SU-DHL-6 (cell line): ENCODE measurements at regions not wholly inside any gene's neighbourhood (a gene's known extent, or its start where the extent isn't known, plus 50 kb on each side); places are given as distances from the start of the nearest gene placed in this dataset.

Source experiments
- H2AFZ ChIP-seq: fragments of 200-600 bp; sonication (generic); 2 replicates; pipeline ENCODE4 v1.6.1; 2014; ENCODE audit warnings: low read depth, mild to moderate bottlenecking, moderate library complexity, mixed read lengths, antibody characterized with exemption, low read length; ENCODE audit not compliant: severe bottlenecking
- H3F3A ChIP-seq: fragments of 200-600 bp; shearing (Covaris generic); 2 replicates; pipeline ENCODE4 v1.6.0; 2016; ENCODE audit warnings: antibody characterized with exemption, mild to moderate bottlenecking; ENCODE audit not compliant: insufficient read depth
- H3K27ac ChIP-seq: fragments of 200-600 bp; sonication (generic); 2 replicates; pipeline ENCODE4 v1.5.1; 2016; ENCODE audit warnings: low read depth, mild to moderate bottlenecking, low read length, moderate library complexity, mixed read lengths
- H3K27me3 ChIP-seq: fragments of 200-600 bp; sonication (generic), shearing (Covaris generic); 2 replicates; pipeline ENCODE4 v1.6.0; 2014; ENCODE audit warnings: mild to moderate bottlenecking, low read length
- H3K36me3 ChIP-seq: fragments of 200-600 bp; sonication (generic); 2 replicates; pipeline ENCODE4 v1.6.1; 2014; ENCODE audit warnings: mild to moderate bottlenecking, low read length, mixed read lengths
- H3K4me2 ChIP-seq: fragments of 300-600, 200-600 bp; shearing (Covaris generic), sonication (generic); 2 replicates; pipeline ENCODE4 v1.6.0; 2014; ENCODE audit warnings: low read length, low read depth, mild to moderate bottlenecking; ENCODE audit not compliant: poor library complexity, severe bottlenecking
- H3K4me3 ChIP-seq: fragments of 200-600 bp; sonication (generic); 2 replicates; pipeline ENCODE4 v1.5.1; 2014; ENCODE audit warnings: antibody characterized with exemption, low read length, mild to moderate bottlenecking, mixed read lengths; ENCODE audit not compliant: insufficient read depth, poor library complexity, severe bottlenecking
- H3K79me2 ChIP-seq: fragments of 200-600 bp; sonication (generic); 2 replicates; pipeline ENCODE4 v1.6.1; 2014; ENCODE audit warnings: mild to moderate bottlenecking, low read length, moderate library complexity; ENCODE audit not compliant: insufficient read depth
- H3K9ac ChIP-seq: fragments of 200-600 bp; sonication (generic); 2 replicates; pipeline ENCODE4 v1.7.0; 2014; ENCODE audit warnings: mild to moderate bottlenecking, low read length
- H3K9me2 ChIP-seq: fragments of 200-600 bp; sonication (generic); replicated peaks from 2 replicates; pipeline ENCODE4 v1.6.1; 2014; ENCODE audit warnings: low read length; ENCODE audit not compliant: insufficient read depth
- H3K9me3 ChIP-seq: fragments of 200-600 bp; sonication (generic); 2 replicates; pipeline ENCODE4 v1.6.1; 2014; ENCODE audit warnings: low read length, mixed read lengths; ENCODE audit not compliant: insufficient read depth
- H4K20me1 ChIP-seq: fragments of 200-600 bp; sonication (generic); 2 replicates; pipeline ENCODE4 v1.6.1; 2014; ENCODE audit warnings: low read depth, mild to moderate bottlenecking, antibody characterized with exemption, low read length, moderate library complexity, mixed read lengths
- EZH2phosphoT487 ChIP-seq: fragments of 200-600 bp; sonication (generic), shearing (Covaris generic); conservative IDR thresholded peaks from 2 replicates; pipeline ENCODE4 v1.6.1; 2018; ENCODE audit warnings: mild to moderate bottlenecking, antibody characterized with exemption, low read length, moderate library complexity, mixed read lengths
- TF ChIP-seq, protein P1 (sequence below): fragments of 200-600 bp; sonication (generic); IDR thresholded peaks from one replicate; pipeline ENCODE4 v1.5.1; 2017; ENCODE audit warnings: antibody characterized with exemption, mild to moderate bottlenecking, low read length, moderate library complexity; ENCODE audit not compliant: insufficient read depth, poor library complexity, severe bottlenecking

GRCh38 chr4:188495169-188495568 is 355.9 kb downstream of the TRIML1 start:
- Histone ChIP-seq H3K9me3 (no peaks in the 10 kb centered on the region), H3K9ac (no peak overlapping the region), H3K27ac (no peak overlapping the region), H3K9me2 (no peaks in the 10 kb centered on the region), H2AFZ (no peak overlapping the region), H4K20me1 (no peaks in the 10 kb centered on the region), H3K4me2 (no peak overlapping the region), H3F3A (no peaks in the 10 kb centered on the region), H3K36me3 (no peaks in the 10 kb centered on the region), H3K27me3 (no peaks in the 10 kb centered on the region), H3K4me3 (no peak overlapping the region), H3K79me2 (no peaks in the 10 kb centered on the region)
- TF ChIP-seq EZH2phosphoT487: no peak
- TF ChIP-seq, protein P1, sequence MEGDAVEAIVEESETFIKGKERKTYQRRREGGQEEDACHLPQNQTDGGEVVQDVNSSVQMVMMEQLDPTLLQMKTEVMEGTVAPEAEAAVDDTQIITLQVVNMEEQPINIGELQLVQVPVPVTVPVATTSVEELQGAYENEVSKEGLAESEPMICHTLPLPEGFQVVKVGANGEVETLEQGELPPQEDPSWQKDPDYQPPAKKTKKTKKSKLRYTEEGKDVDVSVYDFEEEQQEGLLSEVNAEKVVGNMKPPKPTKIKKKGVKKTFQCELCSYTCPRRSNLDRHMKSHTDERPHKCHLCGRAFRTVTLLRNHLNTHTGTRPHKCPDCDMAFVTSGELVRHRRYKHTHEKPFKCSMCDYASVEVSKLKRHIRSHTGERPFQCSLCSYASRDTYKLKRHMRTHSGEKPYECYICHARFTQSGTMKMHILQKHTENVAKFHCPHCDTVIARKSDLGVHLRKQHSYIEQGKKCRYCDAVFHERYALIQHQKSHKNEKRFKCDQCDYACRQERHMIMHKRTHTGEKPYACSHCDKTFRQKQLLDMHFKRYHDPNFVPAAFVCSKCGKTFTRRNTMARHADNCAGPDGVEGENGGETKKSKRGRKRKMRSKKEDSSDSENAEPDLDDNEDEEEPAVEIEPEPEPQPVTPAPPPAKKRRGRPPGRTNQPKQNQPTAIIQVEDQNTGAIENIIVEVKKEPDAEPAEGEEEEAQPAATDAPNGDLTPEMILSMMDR: no peak

GRCh38 chr4:188511431-188511830 is 372.2 kb downstream of the TRIML1 start:
- H3K4me2 ChIP-seq: no peak overlapping the region
- no peak overlapping the region for H3K27ac ChIP-seq
- H4K20me1 ChIP-seq: no peaks in the 10 kb centered on the region
- H3K4me3 ChIP-seq: no peak overlapping the region
- no peaks in the 10 kb centered on the region for H3K9me3 ChIP-seq
- TF ChIP-seq EZH2phosphoT487: no peak
- TF ChIP-seq, protein P1: no peak
- H3K9ac ChIP-seq: no peak overlapping the region
- no peaks in the 10 kb centered on the region for H3F3A ChIP-seq
- H3K36me3 ChIP-seq: no peaks in the 10 kb centered on the region
- no peaks in the 10 kb centered on the region for H3K9me2 ChIP-seq
- H3K27me3 ChIP-seq: no peaks in the 10 kb centered on the region
- no peaks in the 10 kb centered on the region for H3K79me2 ChIP-seq
- H2AFZ ChIP-seq: no peak overlapping the region

DNA sequence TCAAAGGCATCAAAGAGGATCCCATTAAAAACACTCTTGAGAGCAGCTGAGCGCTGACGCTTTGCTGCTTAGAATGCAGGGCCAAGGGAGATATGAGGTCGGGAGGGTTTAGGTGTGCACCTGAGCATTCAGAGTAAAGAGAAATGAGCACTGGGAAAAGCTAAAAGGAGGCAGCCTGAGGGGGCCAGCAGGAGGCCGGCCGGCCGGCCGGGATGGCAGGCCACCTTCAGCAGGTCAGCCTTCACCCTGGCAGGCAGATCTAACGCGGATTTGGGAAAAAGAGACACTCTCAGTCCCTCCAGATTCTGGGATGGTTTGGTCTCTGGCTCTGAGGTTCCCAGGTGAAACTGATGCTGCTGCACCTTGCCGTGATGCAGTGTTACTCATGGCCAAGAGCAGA is 393.5 kb downstream of the TRIML1 start:
- no peaks in the 10 kb centered on the region for H3K79me2 ChIP-seq
- H3F3A ChIP-seq: no peaks in the 10 kb centered on the region
- no peaks in the 10 kb centered on the region for H3K36me3 ChIP-seq
- no peak overlapping the region for H3K4me3 ChIP-seq
- no peaks in the 10 kb centered on the region for H3K9me2 ChIP-seq
- H3K9ac ChIP-seq: no peak overlapping the region
- H2AFZ ChIP-seq: no peak overlapping the region
- no peak overlapping the region for H3K4me2 ChIP-seq
- H3K27me3 ChIP-seq: no peaks in the 10 kb centered on the region
- TF ChIP-seq, protein P1: no peak
- no peak for TF ChIP-seq EZH2phosphoT487
- H4K20me1 ChIP-seq: no peaks in the 10 kb centered on the region
- no peaks in the 10 kb centered on the region for H3K9me3 ChIP-seq
- no peak overlapping the region for H3K27ac ChIP-seq

GRCh38 chr4:188534297-188534696 is 395.1 kb downstream of the TRIML1 start:
- Histone ChIP-seq H4K20me1 (no peaks in the 10 kb centered on the region), H2AFZ (no peak overlapping the region)

More at GRCh38 chr4:188534297-188534696, 395.1 kb downstream of the TRIML1 start:
- no peak overlapping the region for H3K9ac ChIP-seq
- H3K9me2 ChIP-seq: no peaks in the 10 kb centered on the region
- H3K4me3 ChIP-seq: no peak overlapping the region
- no peak overlapping the region for H3K27ac ChIP-seq
- TF ChIP-seq, protein P1: no peak
- no peak for TF ChIP-seq EZH2phosphoT487
- H3K79me2 ChIP-seq: no peaks in the 10 kb centered on the region
- H3K27me3 ChIP-seq: no peaks in the 10 kb centered on the region
- H3K36me3 ChIP-seq: no peaks in the 10 kb centered on the region
- no peak overlapping the region for H3K4me2 ChIP-seq
- no peaks in the 10 kb centered on the region for H3K9me3 ChIP-seq
- H3F3A ChIP-seq: no peaks in the 10 kb centered on the region
